Heart left ventricle (tissue), 16 donors: ENCODE measurements at regions not wholly inside any gene's neighbourhood (a gene's known extent, or its start where the extent isn't known, plus 50 kb on each side); places are given as distances from the start of the nearest gene placed in this dataset.

Experiments
- ATAC-seq, 4 donors: fragments of 200-7000 bp; cut with Tn5 transposase; one replicate each; pipeline ENCODE4 v1.9.1; 2020 to 2022; ENCODE audit warnings: moderate library complexity in 4 of 4, mild to moderate bottlenecking in 3 of 4, moderate number of reproducible peaks in 1 of 4
- DNase-seq, 5 donors: peaks; one replicate each; pipeline ENCODE4 v3.0.0-alpha.2; 2020
- H3K27ac ChIP-seq, 12 donors: fragments of 200-600 bp; sonication (generic) in 4 of 12; one replicate each; pipeline versions ENCODE4 v1.5.0 to v1.8.0; 2016 to 2022; ENCODE audit warnings: mild to moderate bottlenecking in 2 of 12
- H3K27me3 ChIP-seq, 9 donors: fragments of 200-600 bp; sonication (generic) in 2 of 9; one replicate each; pipeline versions ENCODE4 v1.5.1 to v1.8.0; 2016 to 2022; ENCODE audit warnings: mild to moderate bottlenecking in 3 of 9
- H3K36me3 ChIP-seq, 9 donors: fragments of 200-600 bp; sonication (generic) in 2 of 9; one replicate each; pipeline versions ENCODE4 v1.5.0 to v1.8.0; 2018 to 2022; ENCODE audit warnings: mild to moderate bottlenecking in 2 of 9
- H3K4me1 ChIP-seq, 12 donors: fragments of 200-600 bp; sonication (generic) in 4 of 12; one replicate each; pipeline versions ENCODE4 v1.5.0 to v1.8.0; 2016 to 2022; ENCODE audit warnings: mild to moderate bottlenecking in 3 of 12
- H3K4me3 ChIP-seq, 12 donors: fragments of 200-600 bp; sonication (generic) in 4 of 12; one replicate each; pipeline versions ENCODE4 v1.5.0 to v1.8.0; 2017 to 2022; ENCODE audit warnings: mild to moderate bottlenecking in 9 of 12, moderate library complexity in 4 of 12
- H3K9me3 ChIP-seq, 12 donors: fragments of 200-600 bp; sonication (generic) in 4 of 12; one replicate each; pipeline versions ENCODE4 v1.5.0 to v1.8.0; 2016 to 2022; ENCODE audit warnings: mild to moderate bottlenecking in 1 of 12
- CTCF ChIP-seq, 12 donors: fragments of 200-600 bp; sonication (generic) in 4 of 12; IDR thresholded peaks; one replicate each; pipeline versions ENCODE4 v1.5.0 to v1.8.0; 2018 to 2022; ENCODE audit warnings: antibody characterized with exemption in 12 of 12, mild to moderate bottlenecking in 5 of 12
- POLR2A ChIP-seq, 2 donors: fragments of 450-650 bp; IDR thresholded peaks; one replicate each; pipeline ENCODE4 v1.6.1; 2017; ENCODE audit warnings: antibody characterized with exemption in 2 of 2, mild to moderate bottlenecking in 2 of 2, moderate library complexity in 2 of 2
- WGBS, 4 donors: extraction: QIAGEN DNeasy Blood & Tissue Kit in 2 of 4; methylation state at CpG; one replicate each; pipeline versions ENCODE4 v1.1.5 to v1.1.7; 2013 to 2018; 5-methylcytosine and 5-hydroxymethylcytosine counted together
- intact Hi-C, 10 donors: fragments of 100-400 bp; cut with DNase I; formaldehyde crosslinking; loops; one replicate each; pipeline versions ENCODE4 v1.11.1 to v1.14.2; 2022
- donor health status: ischemic (EF 13 %, LVEDD 7.1; RV severe dilation, severe dysfunction).
- donor health status: healthy with polysubstance abuse.
- donor health status: DM: no; HTN: yes; CAD: no.
- donor health status: DM: no; HTN: no; CAD: no.
- donor health status: ischemic (EF 25% LVEDD 6.9; RV normal size, moderate dysfunction).
- donor health status: ischemic (EF 25% LVEDD 5.7; RV mildly dilated, moderate dysfunction).
- donor health status: healthy.
- donor health status: DM: yes; HTN: yes; CAD: no.
- donor health status: ischemic (EF 35%, LVEDD 5.7; RV mildly dilated, moderate dysfunction).
- donor health status: nonischemic (EF 11% LVEDD 7.7; RV severe dilation, severe dysfunction).
- donor health status: DM: yes; HTN: yes; CAD: no.
- donor health status: PGD.
- donor health status: ischemic (EF 29% LVEDD 5.4; RV normal size, mild dysfunction).
- donor health status: nonischemic (EF 23%, LVEDD 6.1; RV moderate dilation, normal function).

- Histone ChIP-seq H3K9me3 (no peaks in the 10 kb centered on the region), H3K36me3 (no peaks in the 10 kb centered on the region), H3K4me1 (no peaks in the 10 kb centered on the region), H3K27me3 (peaks cover 0 to 5% (median 0%) of the 10 kb centered on the region in 9 donors), H3K27ac (no peak overlapping the region), H3K4me3 (no peak overlapping the region)
- intact Hi-C loops, result no loop called here
- no peak for DNase-seq
- no peak for ATAC-seq
- 81 to 94% (median 90%) methylated on average over 2 of the region's 2 CpGs for WGBS, 4 donors
- no peak for TF ChIP-seq CTCF (IDR thresholded peaks at IDR 0.05)
- TF ChIP-seq POLR2A (IDR thresholded peaks at IDR 0.05), result no peak
Measured at GRCh38 chr20:12913781-12914443, 94.9 kb upstream of the SPTLC3 start.

GRCh38 chr20:12914804-12915203 is 94.0 kb upstream of the SPTLC3 start:
- 14 to 18% (median 15%) methylated on average over 4 of the region's 4 CpGs for WGBS, 4 donors
- no peak overlapping the region for H3K4me3 ChIP-seq
- no peaks in the 10 kb centered on the region for H3K4me1 ChIP-seq
- ATAC-seq (no peak), DNase-seq (no peak)
- peaks cover 0 to 5% (median 0%) of the 10 kb centered on the region in 9 donors for H3K27me3 ChIP-seq
- TF ChIP-seq POLR2A (IDR thresholded peaks at IDR 0.05) (no peak), CTCF (IDR thresholded peaks at IDR 0.05) (no peak)
- intact Hi-C loops, result no loop called here
- no peaks in the 10 kb centered on the region for H3K9me3 ChIP-seq
- H3K36me3 ChIP-seq, result no peaks in the 10 kb centered on the region
- no peak overlapping the region for H3K27ac ChIP-seq

- Histone ChIP-seq H3K4me3 (no peak overlapping the region), H3K9me3 (peaks cover 0 to 1% (median 0%) of the 10 kb centered on the region in 12 donors), H3K27me3 (no peaks in the 10 kb centered on the region), H3K27ac (no peak overlapping the region), H3K4me1 (no peaks in the 10 kb centered on the region), H3K36me3 (no peaks in the 10 kb centered on the region)
- intact Hi-C loops, result no loop called here
- no peak for TF ChIP-seq CTCF (IDR thresholded peaks at IDR 0.05)
- TF ChIP-seq POLR2A (IDR thresholded peaks at IDR 0.05), result no peak
- 88 to 100% (median 88%) methylated on average over 1 of the region's 1 CpG for WGBS, 4 donors
- ATAC-seq (no peak), DNase-seq (no peak)
Measured at GRCh38 chr20:12916699-12917098, 92.1 kb upstream of the SPTLC3 start.

- ATAC-seq, result no peak
- intact Hi-C loops, result loop anchor here in 6 of 10 donors (2.0 kb wide), 3 partner anchors 179 to 183 kb away; no protein-coding TSS in a partner anchor
- Histone ChIP-seq H3K36me3 (no peaks in the 10 kb centered on the region), H3K9me3 (peaks cover 0 to 8% (median 0%) of the 10 kb centered on the region in 12 donors), H3K4me3 (no peak overlapping the region), H3K4me1 (peaks cover 0 to 5% (median 0%) of the 10 kb centered on the region in 12 donors), H3K27me3 (no peaks in the 10 kb centered on the region), H3K27ac (no peak overlapping the region)
- TF ChIP-seq POLR2A (IDR thresholded peaks at IDR 0.05) (no peak), CTCF (IDR thresholded peaks at IDR 0.05) (no peak)
- WGBS, 4 donors, result 0 to 20% (median 10%) methylated on average over 2 of the region's 2 CpGs
- no peak for DNase-seq
Measured at GRCh38 chr20:12924126-12924525, 84.6 kb upstream of the SPTLC3 start.
